Dermis blood vessel endothelial cell (primary cell): ENCODE measurements at regions not wholly inside any gene's neighbourhood (a gene's known extent, or its start where the extent isn't known, plus 50 kb on each side); places are given as distances from the start of the nearest gene placed in this dataset.
A peak's percentile ranks its signal among the peaks of the same experiment; 100 is the strongest.
"Not testable (repeated sequence)": the region's sequence is repeated elsewhere in the genome, so short reads cannot be mapped to it uniquely, and the experiment has no call there.

Experiments used
- DNase-seq: peaks from one replicate; pipeline ENCODE4 v3.0.0; 2010

GRCh38 chr17:53032861-53033271 is 789.9 kb upstream of the KIF2B start:
- DNase-seq = peak; percentile 90

- no peak for DNase-seq
Measured at GRCh38 chr17:53017227-53017626, 805.5 kb upstream of the KIF2B start.

DNA sequence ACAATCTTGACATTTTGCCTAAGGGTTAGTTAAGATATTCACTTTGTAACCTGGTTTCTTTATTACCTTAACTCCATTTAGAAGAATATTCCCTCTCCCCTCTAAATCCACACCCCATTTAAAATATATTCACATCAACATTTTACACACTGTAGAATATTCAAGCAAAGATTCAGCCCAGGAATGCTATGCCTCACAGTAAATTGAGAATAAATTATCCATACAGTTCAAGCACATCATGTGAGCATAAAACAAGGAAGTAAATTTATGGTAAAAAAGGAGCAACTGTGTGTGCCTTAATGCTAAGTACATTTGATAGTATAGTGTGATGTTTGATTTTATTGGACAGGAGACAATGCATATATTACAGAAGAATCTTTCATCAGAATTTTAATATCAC is 806.6 kb upstream of the KIF2B start:
- no peak for DNase-seq

DNA sequence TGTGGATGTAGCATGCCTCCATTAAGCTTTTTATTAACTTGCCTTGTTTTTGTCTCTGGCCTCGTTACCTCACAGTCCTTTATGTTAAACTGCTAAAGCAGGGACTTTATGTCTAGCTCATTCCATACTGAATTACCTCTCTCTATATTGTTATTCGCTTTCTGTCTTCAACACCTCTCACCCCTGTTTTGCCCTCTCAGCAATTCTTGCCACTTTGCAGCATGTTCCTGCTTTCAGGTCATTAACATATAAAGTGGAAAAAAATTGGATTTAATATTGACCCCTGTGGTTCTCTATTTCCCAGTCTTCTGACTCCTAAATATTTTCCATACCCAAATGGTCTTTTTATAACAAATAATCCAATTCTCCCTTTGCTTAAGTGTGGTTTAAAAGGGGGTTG is 810.4 kb upstream of the KIF2B start:
- no peak for DNase-seq

DNA sequence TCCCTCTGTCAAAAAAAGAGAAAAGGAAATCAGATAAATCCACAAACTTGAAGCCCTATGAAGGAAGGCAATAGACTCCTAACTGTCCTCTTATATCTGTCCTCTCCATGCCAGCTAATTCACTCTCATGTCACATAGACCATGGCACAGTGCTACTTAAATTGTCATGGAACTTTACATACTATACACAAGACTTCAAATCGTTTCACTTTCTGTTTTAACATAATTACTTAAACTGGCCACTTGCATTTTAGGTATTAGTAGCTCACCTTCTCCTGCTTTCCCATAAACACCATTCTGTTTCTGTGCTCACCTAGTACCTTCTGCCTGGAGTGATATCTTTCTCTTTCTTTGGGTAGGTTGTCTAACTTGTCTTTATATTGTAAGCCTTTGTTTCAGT is 816.7 kb upstream of the KIF2B start:
- no peak for DNase-seq

DNA sequence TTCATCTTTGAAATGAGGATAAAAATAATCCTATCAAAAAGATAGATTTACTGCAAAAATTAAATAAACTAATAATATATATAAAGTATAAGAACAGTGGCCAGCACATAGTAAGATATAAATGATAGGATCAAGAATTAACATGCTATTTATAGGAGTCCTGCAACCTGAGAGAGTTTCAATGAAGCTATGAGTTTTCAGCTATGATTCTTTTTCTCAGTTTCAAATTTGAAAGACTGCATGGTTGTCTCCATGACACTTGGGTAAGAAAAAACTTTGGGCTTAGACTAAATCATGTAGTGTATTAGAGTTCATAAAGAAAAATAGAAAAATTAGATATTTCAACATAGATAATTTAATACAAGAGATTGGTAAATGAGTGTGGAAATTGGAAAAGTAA is 817.8 kb upstream of the KIF2B start:
- no peak for DNase-seq

- DNase-seq = no peak
Measured at GRCh38 chr17:52995881-52996280, 826.8 kb upstream of the KIF2B start.

DNA sequence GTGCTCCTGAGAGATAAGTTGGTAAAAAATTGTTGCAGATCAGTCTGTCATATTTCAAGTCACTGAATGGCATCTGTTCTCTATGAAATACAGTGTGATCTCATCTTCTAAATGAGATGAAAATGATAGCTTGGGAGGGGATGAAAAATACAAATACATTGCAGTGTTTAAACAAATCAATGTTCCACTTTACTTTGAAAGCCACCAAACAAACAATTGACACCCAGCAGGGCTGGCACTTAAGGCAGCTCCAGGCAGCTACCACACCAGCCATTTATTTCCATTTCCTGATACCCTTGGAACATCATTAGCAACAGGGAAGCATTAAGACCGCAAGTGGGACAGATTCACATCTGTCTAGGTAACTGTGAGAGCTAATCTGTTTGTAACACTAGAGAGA is 827.6 kb upstream of the KIF2B start:
- no peak for DNase-seq

DNA sequence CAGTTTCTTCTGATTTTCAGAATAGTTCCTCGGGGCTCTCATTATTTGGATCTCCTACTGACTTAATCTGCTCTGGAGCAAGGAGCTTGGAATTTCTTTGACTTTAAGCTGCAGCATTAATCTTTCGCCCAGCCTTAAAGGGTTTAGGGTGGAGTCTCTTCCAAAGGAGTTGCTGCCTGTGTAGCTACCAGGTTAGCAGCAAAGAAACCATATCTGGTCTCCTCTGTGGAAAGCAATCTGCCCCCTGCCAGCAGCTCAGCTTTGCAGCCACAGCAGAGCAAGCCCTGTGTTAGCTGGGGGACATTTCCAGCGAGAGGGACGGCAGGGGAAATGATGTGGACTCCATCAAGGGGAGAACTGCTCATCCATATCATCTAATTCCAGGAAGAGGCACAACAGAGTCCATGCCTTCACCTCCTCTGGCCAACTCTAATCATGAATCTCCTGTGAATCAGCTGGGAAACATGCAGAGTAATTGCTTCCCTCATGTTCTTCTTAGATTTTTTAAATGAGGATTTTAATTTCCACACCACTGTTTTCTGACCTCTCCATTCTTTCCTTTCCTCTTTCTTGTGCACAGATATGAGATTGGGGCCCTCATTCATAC is 827.6 kb upstream of the CA10 start:
- DNase-seq = no peak

DNA sequence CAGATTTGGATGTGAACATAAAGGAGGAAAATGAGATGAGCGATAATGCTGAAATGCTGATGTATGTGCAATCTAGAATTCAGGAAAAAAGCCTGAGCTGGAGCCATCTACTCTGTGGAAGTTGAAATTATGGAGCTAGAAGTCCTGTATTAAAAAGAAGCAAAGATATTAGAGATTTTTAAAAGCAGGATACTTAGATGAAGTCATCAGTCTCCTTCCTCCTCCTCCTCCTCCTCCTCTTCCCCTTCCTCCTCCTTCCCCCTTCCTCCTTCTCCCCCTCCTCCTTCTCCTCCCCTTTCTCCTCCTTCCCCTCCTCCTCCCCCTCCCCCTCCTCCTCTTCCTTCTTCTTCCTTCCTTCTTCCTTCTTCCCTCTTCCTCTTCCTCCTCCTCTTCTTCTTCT is 823.8 kb upstream of the CA10 start:
- no peak for DNase-seq

GRCh38 chr17:52979921-52980320 is 821.4 kb upstream of the CA10 start:
- DNase-seq = no peak

- DNase-seq = no peak
Measured at GRCh38 chr17:52965856-52966255, 807.3 kb upstream of the CA10 start.

DNA sequence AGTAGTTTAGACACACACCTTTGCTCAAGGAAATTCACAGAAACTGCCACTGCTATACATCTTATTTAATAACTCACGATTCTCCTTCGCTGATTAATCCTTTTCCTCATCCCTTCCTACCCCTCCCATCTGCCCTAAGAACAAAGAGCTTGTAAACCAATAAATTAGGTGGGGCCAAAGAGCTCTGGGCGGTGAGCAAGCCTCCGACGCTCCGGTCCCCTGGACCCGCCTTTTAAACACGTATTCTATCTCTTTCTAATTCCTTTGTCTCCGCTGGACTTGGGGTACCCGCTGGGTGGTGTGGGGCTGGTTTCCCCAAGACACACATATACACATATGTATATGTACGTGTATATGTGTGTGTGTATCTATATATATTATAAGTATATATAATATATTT is 803.2 kb upstream of the CA10 start:
- DNase-seq = not testable (repeated sequence)

DNA sequence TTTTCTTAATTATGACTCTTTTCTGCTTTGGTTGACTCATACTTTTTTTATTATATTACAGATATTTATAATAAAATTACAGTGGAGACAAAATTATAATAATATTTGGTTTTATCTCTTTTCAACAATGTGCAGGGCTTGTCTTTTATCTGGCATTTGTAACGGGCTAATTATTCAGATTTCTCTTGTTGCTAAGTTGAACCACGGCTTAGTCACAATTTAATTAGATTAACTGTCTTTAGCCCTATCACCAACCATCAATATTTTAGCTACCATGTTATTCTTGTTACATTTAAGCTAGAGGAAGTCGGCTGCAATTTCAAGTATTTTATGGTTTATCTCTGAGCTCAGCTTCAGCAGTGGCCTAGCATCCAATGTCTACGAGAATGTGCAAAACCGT is 798.9 kb upstream of the CA10 start:
- DNase-seq = no peak

- DNase-seq = no peak
Measured at GRCh38 chr17:52947418-52947817, 788.9 kb upstream of the CA10 start.

DNA sequence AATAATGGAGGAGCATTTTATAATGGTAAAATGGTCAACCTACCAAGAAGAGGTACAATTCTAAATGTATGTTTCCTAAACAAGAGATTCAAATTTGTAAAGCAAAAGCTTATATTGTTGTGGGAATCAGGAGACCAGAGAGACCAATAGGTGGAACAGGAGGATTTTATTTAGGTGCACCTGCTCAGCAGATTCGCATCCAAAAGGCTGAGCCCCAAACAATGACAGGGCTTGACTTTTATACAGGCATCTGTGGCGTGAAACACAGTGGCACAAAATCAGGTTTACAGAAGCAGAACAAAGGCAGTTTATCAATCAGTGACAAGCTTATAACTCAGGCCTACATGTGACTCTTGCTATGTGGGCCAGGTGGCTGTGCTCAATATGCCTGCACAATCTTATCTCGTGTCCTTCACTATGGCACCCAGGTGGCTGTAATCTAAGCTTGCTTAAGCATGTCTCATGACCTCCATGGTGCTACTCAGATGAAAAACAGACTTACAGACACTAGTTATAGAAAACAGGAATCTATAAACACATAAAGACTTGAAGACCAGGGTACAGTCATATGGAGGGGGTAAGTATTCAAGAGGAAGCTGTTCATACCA is 780.2 kb upstream of the CA10 start:
- no peak for DNase-seq

GRCh38 chr17:52930581-52930980 is 772.1 kb upstream of the CA10 start:
- no peak for DNase-seq

DNA sequence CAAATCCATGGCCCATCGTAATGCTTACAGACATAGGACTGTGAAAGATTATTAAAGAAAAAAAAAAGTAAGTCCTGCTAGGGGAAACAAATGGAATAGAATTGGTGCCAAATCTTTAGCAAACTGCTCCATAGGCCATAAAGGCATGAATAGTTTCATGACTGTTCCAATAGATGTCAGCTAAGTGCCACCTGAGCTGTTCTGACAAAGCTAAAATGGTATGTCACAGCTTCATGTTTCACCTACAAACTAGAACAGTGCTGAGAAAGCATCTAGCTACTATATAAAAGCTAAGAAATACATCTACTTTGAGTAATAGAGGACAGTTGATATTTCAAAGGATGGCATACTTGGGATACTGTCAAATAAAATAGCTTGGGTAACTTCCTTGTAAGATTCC is 771.6 kb upstream of the CA10 start:
- no peak for DNase-seq

GRCh38 chr17:52923658-52924057 is 765.1 kb upstream of the CA10 start:
- no peak for DNase-seq

DNA sequence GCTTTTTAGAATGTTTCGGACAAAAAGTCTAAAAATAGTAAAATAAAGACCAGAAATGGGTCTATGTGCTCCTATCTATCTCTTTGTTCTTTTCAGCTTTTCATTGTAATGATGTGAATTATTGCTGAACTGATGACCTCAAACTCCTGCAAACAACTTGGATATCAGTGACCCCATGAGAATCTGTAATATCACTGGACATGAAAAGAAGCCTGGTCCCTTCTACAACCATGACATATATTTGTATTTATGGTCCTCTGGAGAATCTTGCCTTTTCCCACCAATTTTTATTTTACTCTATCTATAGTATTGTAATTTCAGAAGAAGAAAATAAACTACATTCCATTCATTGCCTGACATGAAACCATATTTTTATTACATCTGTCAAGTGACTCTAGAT is 740.7 kb upstream of the CA10 start:
- DNase-seq = no peak

DNA sequence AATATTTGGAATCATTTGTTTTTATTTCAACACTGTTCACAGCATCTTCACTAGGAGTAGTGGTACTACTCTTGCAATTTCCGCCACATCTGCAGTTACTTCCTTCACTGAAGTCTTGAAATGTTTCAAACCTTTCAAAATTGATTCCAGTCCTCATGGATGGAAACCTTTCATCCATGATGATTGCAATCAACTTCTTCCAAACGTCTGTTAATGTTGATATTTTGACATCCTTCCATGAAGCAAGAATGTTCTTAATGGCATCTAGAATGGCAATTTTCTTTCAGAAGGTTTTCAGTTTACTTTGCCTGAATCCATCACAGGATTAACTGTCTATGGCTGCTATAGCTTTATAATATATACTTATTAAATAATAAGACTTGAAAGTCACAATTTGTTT is 736.8 kb upstream of the CA10 start:
- DNase-seq = no peak

- DNase-seq = no peak
Measured at GRCh38 chr17:52892334-52892733, 733.8 kb upstream of the CA10 start.

GRCh38 chr17:52885882-52886281 is 727.4 kb upstream of the CA10 start:
- DNase-seq = no peak

GRCh38 chr17:52883907-52884491 is 725.5 kb upstream of the CA10 start:
- DNase-seq = not testable (repeated sequence)

DNA sequence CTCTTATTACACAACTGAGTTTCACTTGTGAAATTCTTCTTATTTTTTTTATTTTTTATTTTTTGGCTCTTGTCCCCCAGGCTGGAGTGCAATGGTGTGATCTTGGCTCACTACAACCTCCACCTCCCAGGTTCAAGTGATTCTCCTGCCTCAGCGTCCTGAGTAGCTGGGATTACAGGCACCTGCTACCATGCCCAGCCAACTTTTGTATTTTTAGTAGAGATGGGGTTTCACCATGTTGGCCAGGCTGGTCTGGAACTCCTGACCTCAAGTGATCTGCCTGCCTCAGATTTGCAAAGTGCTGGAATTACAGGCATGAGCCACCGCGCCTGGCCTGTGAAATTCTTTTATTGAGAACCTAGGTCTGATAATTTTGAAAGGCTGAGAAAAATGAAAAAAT is 688.3 kb upstream of the CA10 start:
- DNase-seq = not testable (repeated sequence)
